DND-41 (cell line): ENCODE measurements at regions not wholly inside any gene's neighbourhood (a gene's known extent, or its start where the extent isn't known, plus 50 kb on each side); places are given as distances from the start of the nearest gene placed in this dataset.

Source experiments
- ATAC-seq: fragments of 200-7000 bp; cut with Tn5 transposase; 3 replicates; pipeline ENCODE4 v1.9.1; 2021; ENCODE audit warnings: low read depth; ENCODE audit not compliant: insufficient read depth
- DNase-seq: peaks from one replicate; pipeline ENCODE4 v3.0.0-alpha.2; 2020
- H2AFZ ChIP-seq: 2 replicates; pipeline ENCODE4 v1.6.0; 2012; ENCODE audit warnings: low read depth, low read length
- H3K27ac ChIP-seq: 2 replicates; pipeline ENCODE4 v1.5.1; 2012; ENCODE audit warnings: low read length, inconsistent platforms
- H3K27me3 ChIP-seq: fragments of 200-600 bp; sonication (generic); 2 replicates; pipeline ENCODE4 v1.6.0; 2012; ENCODE audit warnings: low read length, mild to moderate bottlenecking, inconsistent platforms; ENCODE audit not compliant: insufficient read depth, poor library complexity
- H3K36me3 ChIP-seq: 2 replicates; pipeline ENCODE4 v1.5.1; 2012; ENCODE audit warnings: low read length, inconsistent platforms; ENCODE audit not compliant: insufficient read depth
- H3K4me1 ChIP-seq: 2 replicates; pipeline ENCODE4 v1.5.1; 2012; ENCODE audit warnings: mild to moderate bottlenecking, low read length; ENCODE audit not compliant: insufficient read depth
- H3K4me2 ChIP-seq: 2 replicates; pipeline ENCODE4 v1.6.0; 2012; ENCODE audit warnings: mild to moderate bottlenecking, moderate library complexity, low read length, inconsistent platforms; ENCODE audit not compliant: insufficient read depth
- H3K4me3 ChIP-seq, 2 experiments: fragments of 200-600 bp in 1 of 2; shearing (Covaris generic) in 1 of 2; 2 replicates each; pipeline ENCODE4 v1.5.1; 2012 to 2016; ENCODE audit warnings: inconsistent platforms in 2 of 2, low read length in 2 of 2, mild to moderate bottlenecking in 2 of 2, low read depth in 1 of 2, moderate library complexity in 1 of 2
- H3K79me2 ChIP-seq: 2 replicates; pipeline ENCODE4 v1.6.0; 2012; ENCODE audit warnings: low read length, inconsistent platforms; ENCODE audit not compliant: insufficient read depth
- H3K9ac ChIP-seq: 2 replicates; pipeline ENCODE4 v1.6.0; 2012; ENCODE audit warnings: low read depth, mild to moderate bottlenecking, inconsistent platforms, low read length, moderate library complexity
- H3K9me3 ChIP-seq: 2 replicates; pipeline ENCODE4 v1.5.1; 2012; ENCODE audit warnings: low read length, moderate library complexity, mild to moderate bottlenecking, inconsistent platforms; ENCODE audit not compliant: insufficient read depth, severe bottlenecking
- H4K20me1 ChIP-seq: 2 replicates; pipeline ENCODE4 v1.6.0; 2012; ENCODE audit warnings: low read length; ENCODE audit not compliant: insufficient read depth
- EZH2 ChIP-seq: IDR thresholded peaks from 3 replicates; pipeline ENCODE4 v1.6.1; 2012; ENCODE audit warnings: borderline replicate concordance, low read depth, mild to moderate bottlenecking, moderate library complexity, low read length, inconsistent platforms; ENCODE audit not compliant: severe bottlenecking
- TF ChIP-seq, protein P1 (sequence below): IDR thresholded peaks from 2 replicates; pipeline ENCODE4 v1.5.1; 2012; ENCODE audit warnings: borderline replicate concordance, low read length, moderate library complexity, mild to moderate bottlenecking; ENCODE audit not compliant: poor library complexity, severe bottlenecking; ENCODE audit errors: extremely low read depth

DNA sequence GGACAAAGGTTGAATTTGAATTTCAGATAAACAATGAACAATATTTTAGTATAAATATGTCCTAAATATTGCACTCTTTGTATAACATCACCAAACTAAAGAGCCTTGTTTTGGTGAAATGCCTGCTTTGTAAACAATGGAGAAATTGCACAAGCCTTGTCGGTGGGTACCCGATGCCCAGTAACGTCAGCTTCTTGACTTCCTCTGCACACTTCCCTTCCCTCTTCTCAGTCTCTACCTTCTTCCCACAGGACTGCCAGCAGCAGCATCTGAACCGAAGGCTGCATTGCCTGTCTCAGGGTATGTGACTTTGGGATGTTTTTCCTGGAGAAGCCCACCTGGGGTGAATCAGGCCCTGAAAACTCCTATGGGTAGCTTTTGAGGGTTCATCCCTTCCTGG is 113.9 kb downstream of the UTP18 start:
- DNase-seq (no peak), ATAC-seq (no peak)
- Histone ChIP-seq H3K36me3 (no peaks in the 10 kb centered on the region), H3K4me3 (no peak overlapping the region), H3K27ac (no peak overlapping the region), H3K9me3 (no peaks in the 10 kb centered on the region), H3K9ac (no peak overlapping the region), H3K27me3 (no peaks in the 10 kb centered on the region), H3K4me1 (0 out of 2 replicates have a peak, but pooled peaks cover 3% of the 10 kb centered on the region), H3K4me2 (no peak overlapping the region), H4K20me1 (no peaks in the 10 kb centered on the region), H3K79me2 (no peaks in the 10 kb centered on the region), H2AFZ (no peak overlapping the region)
- no peak for TF ChIP-seq EZH2
- TF ChIP-seq, protein P1, sequence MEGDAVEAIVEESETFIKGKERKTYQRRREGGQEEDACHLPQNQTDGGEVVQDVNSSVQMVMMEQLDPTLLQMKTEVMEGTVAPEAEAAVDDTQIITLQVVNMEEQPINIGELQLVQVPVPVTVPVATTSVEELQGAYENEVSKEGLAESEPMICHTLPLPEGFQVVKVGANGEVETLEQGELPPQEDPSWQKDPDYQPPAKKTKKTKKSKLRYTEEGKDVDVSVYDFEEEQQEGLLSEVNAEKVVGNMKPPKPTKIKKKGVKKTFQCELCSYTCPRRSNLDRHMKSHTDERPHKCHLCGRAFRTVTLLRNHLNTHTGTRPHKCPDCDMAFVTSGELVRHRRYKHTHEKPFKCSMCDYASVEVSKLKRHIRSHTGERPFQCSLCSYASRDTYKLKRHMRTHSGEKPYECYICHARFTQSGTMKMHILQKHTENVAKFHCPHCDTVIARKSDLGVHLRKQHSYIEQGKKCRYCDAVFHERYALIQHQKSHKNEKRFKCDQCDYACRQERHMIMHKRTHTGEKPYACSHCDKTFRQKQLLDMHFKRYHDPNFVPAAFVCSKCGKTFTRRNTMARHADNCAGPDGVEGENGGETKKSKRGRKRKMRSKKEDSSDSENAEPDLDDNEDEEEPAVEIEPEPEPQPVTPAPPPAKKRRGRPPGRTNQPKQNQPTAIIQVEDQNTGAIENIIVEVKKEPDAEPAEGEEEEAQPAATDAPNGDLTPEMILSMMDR = no peak

DNA sequence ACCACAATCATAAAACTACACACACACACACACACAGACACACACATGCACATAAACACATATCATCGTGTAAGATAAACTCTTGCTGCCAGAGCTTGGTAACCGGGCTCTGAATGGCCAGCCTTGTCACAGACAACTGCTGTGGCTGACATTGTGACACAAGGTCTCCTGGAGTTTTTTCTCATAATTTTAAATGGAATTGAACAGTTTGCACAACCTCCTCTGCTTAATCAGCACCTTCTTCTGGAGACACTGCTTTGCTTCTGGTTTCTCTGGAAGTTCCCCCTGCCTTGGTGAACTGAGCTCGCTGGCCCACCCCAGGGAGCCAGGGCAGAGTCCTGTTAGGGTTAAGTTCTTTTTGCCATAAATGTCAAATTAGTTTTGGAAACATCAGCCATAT is 115.4 kb downstream of the UTP18 start:
- Histone ChIP-seq H3K9me3 (no peaks in the 10 kb centered on the region), H3K27ac (no peak overlapping the region), H3K4me2 (no peak overlapping the region), H3K9ac (no peak overlapping the region), H3K36me3 (no peaks in the 10 kb centered on the region), H3K27me3 (no peaks in the 10 kb centered on the region), H3K4me3 (no peak overlapping the region), H4K20me1 (no peaks in the 10 kb centered on the region), H3K4me1 (0 out of 2 replicates have a peak, but pooled peaks cover 3% of the 10 kb centered on the region), H2AFZ (no peak overlapping the region), H3K79me2 (no peaks in the 10 kb centered on the region)
- no peak for TF ChIP-seq EZH2
- TF ChIP-seq, protein P1 = no peak
- no peak for DNase-seq
- no peak for ATAC-seq

DNA sequence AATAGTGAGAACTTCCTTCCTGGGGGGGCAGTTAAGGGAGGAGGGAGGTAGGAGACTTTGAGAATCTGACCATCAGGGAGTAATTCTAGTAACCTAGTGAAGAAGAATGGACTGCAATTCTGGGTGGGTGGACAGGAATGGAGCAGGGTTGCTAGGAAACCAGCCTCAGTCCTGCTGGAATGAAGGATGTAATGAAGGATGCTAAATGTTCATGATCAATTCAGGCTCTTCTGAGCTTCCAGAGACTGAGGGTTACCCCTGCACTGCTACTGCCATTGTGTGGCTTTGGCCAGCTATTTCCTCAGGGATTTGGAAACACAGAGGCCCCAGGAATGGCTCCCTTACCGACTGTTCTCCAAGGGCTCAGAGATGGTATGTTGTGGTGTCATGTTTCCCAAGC is 116.4 kb downstream of the UTP18 start:
- H3K79me2 ChIP-seq = no peaks in the 10 kb centered on the region
- ATAC-seq = no peak
- H3K36me3 ChIP-seq = no peaks in the 10 kb centered on the region
- no peak for DNase-seq
- no peak for TF ChIP-seq EZH2
- TF ChIP-seq, protein P1 = no peak
- no peak overlapping the region for H3K27ac ChIP-seq
- no peak overlapping the region for H3K4me2 ChIP-seq
- H4K20me1 ChIP-seq = no peaks in the 10 kb centered on the region
- H3K9me3 ChIP-seq = no peaks in the 10 kb centered on the region
- no peak overlapping the region for H3K9ac ChIP-seq
- H3K4me3 ChIP-seq = no peak overlapping the region
- H2AFZ ChIP-seq = no peak overlapping the region
- H3K4me1 ChIP-seq = 0 out of 2 replicates have a peak, but pooled peaks cover 3% of the 10 kb centered on the region
- no peaks in the 10 kb centered on the region for H3K27me3 ChIP-seq

GRCh38 chr17:51381262-51381661 is 120.9 kb downstream of the UTP18 start:
- H3K79me2 ChIP-seq = no peaks in the 10 kb centered on the region
- H3K27ac ChIP-seq = no peak overlapping the region
- H3K27me3 ChIP-seq = no peaks in the 10 kb centered on the region
- no peaks in the 10 kb centered on the region for H3K4me1 ChIP-seq
- ATAC-seq = no peak
- no peaks in the 10 kb centered on the region for H4K20me1 ChIP-seq
- no peak overlapping the region for H3K4me2 ChIP-seq
- no peak overlapping the region for H2AFZ ChIP-seq
- TF ChIP-seq, protein P1 = no peak
- TF ChIP-seq EZH2 = no peak
- no peak for DNase-seq
- H3K9me3 ChIP-seq = no peaks in the 10 kb centered on the region
- H3K9ac ChIP-seq = no peak overlapping the region
- no peaks in the 10 kb centered on the region for H3K36me3 ChIP-seq
- no peak overlapping the region for H3K4me3 ChIP-seq
